Activated CD4-positive, CD25-positive, alpha-beta regulatory T cell treated with anti-CD3 and anti-CD28 coated beads, Interleukin-2, amount 50 U/mL, for 24 hours (primary cell): ENCODE measurements at regions not wholly inside any gene's neighbourhood (a gene's known extent, or its start where the extent isn't known, plus 50 kb on each side); places are given as distances from the start of the nearest gene placed in this dataset.
"Not testable (repeated sequence)": the region's sequence is repeated elsewhere in the genome, so short reads cannot be mapped to it uniquely, and the experiment has no call there.

Source experiments
- ATAC-seq, 2 donors: fragments of 150-1000 bp; cut with Tn5 transposase; one replicate each; pipeline ENCODE4 v1.10.0; 2021; ENCODE audit warnings: mild to moderate bottlenecking in 1 of 2, moderate library complexity in 1 of 2

GRCh38 chr13:109314101-109314500 lies 472.3 kb downstream of the IRS2 start:
- ATAC-seq, result no peak

DNA sequence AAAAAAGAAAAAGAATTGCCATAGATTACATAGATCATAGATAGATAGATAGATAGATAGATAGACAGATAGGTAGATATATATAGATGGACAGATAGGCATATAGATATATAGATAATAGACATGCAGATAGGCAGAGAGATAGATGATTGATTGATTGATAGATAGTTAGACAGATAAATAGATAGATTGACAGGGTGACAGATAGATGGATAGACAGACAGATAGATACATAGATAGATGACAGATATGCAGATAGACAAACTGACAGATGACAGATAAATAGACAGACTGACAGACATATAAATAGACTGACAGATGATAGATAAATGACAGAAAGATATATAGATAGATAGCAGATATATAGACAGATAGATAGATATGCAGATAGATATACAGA lies 474.0 kb downstream of the IRS2 start:
- no peak for ATAC-seq

GRCh38 chr13:109311431-109311976 lies 474.9 kb downstream of the IRS2 start:
- not testable (repeated sequence) for ATAC-seq

DNA sequence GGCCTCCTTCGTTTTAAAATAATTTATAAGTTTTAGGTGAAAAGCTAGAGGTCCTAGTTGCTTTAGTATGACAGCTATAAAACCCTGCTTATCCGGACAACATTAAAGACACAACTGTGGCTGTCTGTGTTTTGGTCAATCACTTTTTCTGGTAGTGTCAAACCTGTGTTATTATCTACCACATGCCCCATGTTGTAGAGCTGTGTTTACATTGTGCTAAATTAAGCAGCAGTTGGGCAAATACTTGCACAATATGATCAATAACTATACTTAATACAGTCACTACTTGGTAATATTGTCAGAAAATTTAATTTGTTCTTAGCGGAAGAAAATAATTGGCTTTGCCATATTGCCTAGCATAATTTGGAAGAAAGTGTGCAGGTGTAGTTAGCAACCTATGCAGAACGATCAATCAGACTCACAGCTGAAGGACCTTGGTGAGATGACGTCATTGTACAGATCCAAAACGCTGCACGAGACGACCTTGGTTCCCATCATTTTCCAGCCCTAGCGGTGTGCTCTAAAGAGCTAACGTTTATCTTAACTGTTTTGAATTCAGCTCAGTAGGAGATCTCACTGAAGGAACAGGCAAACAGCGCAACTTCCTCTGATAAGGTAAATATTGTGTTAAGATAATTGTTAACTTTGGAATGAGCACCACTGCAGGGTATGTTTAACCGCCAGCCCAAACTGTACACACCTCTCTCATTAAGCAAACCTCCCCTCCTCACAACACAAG lies 476.6 kb downstream of the IRS2 start:
- ATAC-seq, result no peak

DNA sequence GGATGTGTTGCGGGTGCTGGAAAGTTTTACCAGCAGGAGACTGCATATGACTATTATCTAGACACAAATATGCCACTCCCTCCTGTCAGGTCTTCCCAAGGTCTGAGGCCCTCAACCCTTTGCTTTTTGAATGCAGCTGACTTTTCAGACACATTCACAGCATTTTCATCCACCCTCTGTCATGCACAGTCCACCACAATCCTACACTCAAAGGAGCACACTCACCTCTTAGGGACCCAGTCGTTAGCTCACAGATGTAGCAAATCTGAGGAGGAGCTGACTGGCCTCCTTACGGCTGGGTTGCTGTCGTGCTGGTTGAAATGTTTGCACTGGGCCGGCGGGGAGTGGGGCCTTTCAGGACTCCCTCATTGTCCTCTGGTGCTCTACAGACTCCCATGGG lies 479.4 kb downstream of the IRS2 start:
- ATAC-seq, result no peak

DNA sequence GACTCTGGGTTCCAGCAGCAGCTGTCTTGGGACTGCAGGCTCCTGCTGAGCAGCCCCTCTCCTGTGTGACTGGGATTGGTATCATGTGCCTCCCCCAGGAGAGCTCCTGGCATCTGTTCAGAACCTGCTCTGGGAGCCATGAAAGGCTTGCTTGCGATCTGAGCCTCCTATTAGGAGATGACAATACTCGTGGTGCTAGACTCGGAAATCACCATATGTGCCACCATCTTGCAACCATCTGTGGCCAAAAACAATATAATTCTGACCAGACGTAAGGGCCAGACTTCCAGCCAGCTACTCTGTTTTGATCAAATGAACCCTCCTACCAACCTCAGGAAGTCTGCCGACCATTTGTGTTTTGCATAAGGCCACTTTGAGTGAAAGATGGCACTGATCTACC lies 484.7 kb downstream of the IRS2 start:
- ATAC-seq, result no peak

GRCh38 chr13:109301276-109301675 lies 485.1 kb downstream of the IRS2 start:
- ATAC-seq, result no peak

DNA sequence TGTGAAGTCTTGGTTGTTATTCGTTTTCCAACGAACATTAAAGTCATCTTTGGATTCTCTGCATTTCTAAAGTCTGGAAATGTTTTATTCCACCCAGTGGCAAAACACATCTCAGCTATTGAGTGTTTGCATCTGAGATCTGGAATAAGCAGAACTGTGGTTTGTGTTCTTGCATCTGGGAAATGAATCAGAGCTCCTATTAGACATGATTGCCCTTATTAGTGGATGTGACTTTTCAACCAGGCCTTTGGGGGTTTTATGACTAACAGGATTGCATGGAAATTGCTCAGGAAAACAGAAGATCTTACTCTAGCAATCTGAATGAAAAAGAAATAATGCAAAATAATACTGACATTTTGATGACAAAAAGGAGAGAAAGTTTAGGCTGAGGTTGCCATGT lies 488.8 kb downstream of the IRS2 start:
- ATAC-seq, result no peak

GRCh38 chr13:109293166-109293565 lies 493.2 kb downstream of the IRS2 start:
- ATAC-seq, result no peak

DNA sequence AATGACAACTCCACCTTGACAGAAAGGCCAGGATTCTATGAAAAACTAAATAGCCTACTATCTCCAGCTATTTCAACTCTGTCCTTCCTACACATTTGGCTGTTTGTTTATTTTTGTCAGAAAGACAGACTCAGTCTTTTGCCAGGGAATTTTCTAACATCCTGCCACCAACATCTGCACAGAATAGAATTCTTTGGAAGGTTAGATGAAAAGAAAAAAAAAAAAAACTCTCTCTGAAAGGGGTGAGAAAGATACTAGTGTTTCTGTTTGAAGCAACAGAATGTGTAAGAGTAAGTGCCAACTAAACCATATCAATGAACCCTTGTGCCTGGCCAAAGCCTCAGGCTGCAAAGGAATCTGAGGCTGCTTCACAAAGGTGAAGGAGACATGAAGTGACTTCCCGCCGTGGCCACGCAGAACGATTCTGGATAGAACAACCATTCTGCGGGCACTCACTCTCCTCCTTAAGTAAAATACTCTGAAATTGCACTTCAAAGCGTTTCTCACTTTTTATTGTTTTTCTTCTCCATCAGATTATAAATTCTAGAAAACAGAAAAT lies 498.2 kb downstream of the IRS2 start:
- no peak for ATAC-seq

DNA sequence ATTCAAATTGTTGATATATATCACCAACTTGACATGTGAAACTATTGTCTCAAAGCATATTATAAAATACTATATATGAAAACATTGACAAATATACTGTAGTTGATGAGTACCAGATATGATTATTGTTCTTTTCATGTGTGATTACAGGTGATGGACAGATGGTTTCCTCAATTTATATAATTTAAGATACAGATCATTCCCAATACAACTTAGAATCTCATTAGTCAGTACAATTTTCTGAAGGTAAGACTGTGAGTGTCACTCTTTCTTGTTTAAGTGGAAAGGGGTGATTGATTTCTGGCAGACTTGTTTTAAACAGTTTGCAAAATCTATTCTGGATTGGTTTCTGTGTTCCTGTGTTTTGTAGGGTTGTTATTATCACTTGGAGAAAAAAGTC lies 498.8 kb downstream of the IRS2 start:
- ATAC-seq, result no peak

- no peak for ATAC-seq
These were observed 500.8 kb downstream of the IRS2 start for GRCh38 chr13:109285586-109285985.

- no peak for ATAC-seq
These were observed 504.3 kb downstream of the IRS2 start for GRCh38 chr13:109281903-109282635.

- ATAC-seq, result no peak
These were observed 505.1 kb downstream of the IRS2 start for GRCh38 chr13:109281017-109281902.

GRCh38 chr13:109276261-109276660 lies 510.1 kb downstream of the IRS2 start:
- no peak for ATAC-seq

DNA sequence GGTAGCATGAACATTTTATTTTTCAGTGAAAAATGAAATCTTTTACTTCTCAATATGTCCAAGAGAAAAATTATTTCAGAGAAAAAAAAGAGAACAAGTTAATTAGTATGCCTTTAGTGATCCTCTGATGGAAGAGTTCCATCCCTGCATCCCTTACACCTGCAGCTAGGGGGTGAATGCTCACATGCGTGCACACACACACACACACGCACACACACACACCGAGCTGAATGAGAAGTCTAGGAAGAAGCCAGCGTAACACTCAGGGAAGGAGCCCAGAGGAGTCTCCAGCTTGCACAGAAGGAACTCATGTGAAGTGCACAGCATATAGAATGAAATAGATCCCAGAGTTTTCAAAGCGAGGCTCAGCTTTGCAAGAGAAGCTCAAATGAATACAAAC lies 510.5 kb downstream of the IRS2 start:
- ATAC-seq, result no peak

DNA sequence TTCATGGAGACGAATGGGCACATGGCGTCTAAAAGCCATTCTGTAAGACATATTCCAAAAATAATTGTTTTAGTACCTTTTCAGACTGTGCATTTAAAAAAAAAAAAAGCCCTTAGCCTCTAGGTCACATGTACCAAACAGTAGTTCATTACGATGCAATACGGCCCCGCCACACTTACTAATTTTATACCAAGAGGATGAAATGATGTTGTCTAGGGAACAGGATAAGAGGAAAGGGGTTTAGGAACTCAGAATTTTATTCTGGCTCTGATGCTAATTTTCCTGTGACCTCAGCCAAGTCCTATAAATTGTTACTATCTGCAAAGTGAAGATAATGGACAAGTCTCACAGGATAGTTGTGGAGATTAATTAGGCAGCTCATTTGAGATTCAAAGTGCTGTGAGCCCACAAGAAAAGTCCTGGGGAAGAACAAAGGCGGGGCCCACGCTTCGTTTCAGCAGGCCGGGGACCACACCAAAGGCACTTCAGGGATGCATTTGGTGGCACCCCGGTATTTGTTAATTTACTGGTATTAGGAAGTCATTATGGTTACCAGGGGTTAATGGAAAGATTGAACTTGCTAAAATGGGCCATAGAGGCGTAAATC lies 511.1 kb downstream of the IRS2 start:
- ATAC-seq, result no peak

DNA sequence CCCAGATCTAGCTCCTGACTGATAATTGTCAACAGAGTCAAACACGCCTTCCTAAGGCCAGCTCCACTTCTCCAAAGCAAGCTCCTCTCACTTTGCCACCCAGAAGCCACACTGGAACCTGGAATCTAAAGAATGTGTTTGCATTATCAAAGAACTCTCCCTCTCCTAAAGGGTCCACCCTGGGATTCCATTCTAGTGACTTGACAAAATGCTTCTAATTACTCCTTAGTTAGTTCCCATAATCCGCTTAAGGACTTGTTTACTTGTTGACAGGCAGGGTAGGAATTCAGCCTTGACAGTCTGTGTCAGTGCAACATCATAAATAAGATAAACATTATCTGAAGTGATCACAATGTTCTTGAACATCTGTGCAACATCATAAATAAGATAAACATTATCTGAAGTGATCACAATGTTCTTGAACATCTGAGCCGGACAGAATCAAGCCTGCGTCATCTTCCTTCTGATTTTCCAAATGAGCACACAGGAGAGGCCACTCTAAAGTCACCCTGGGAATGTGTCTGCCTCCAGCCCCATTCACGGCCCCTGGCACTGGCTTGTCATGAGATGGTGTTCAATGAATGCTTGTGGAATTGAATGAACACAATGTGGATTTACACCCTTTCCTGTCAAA lies 512.1 kb downstream of the IRS2 start:
- ATAC-seq, result no peak

DNA sequence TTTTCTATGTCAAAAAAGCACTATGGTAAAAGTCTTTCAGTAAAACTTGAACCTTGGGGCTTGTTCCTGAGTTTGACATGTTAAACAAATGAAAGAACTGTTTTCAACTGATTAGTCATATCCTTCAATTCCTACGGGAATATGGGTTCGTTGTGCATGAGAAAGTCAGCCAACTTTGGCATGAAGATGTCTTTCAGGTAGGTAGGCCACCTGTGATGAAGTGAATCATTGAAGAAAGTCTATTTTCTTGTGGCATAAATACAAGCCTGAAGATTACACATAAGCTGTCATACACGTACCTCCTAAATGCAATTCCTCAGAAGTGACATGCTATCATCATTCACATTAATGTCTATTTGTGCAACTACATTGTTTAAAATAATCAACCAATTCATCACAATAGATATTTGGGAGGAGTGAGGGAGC lies 513.0 kb downstream of the IRS2 start:
- no peak for ATAC-seq

- no peak for ATAC-seq
These were observed 513.6 kb downstream of the IRS2 start for GRCh38 chr13:109272595-109273325.
